Ishikawa (cell line): ENCODE measurements at regions not wholly inside any gene's neighbourhood (a gene's known extent, or its start where the extent isn't known, plus 50 kb on each side); places are given as distances from the start of the nearest gene placed in this dataset.

Experiments used
- CEBPB ChIP-seq: IDR thresholded peaks from 2 replicates; pipeline ENCODE4 v1.6.1; 2012
- CREB1 ChIP-seq: IDR thresholded peaks from 2 replicates; pipeline ENCODE4 v1.6.1; 2012; ENCODE audit warnings: low read depth
- EGR1 ChIP-seq: IDR thresholded peaks from 2 replicates; pipeline ENCODE4 v1.6.1; 2012
- EP300 ChIP-seq: IDR thresholded peaks from 2 replicates; pipeline ENCODE4 v1.6.1; 2012; ENCODE audit warnings: borderline replicate concordance
- FOXM1 ChIP-seq: IDR thresholded peaks from 2 replicates; pipeline ENCODE4 v1.6.1; 2012; ENCODE audit warnings: low read depth, borderline replicate concordance
- MAX ChIP-seq: IDR thresholded peaks from 2 replicates; pipeline ENCODE4 v1.6.1; 2012
- NFIC ChIP-seq: IDR thresholded peaks from 2 replicates; pipeline ENCODE4 v1.6.1; 2012
- RAD21 ChIP-seq: IDR thresholded peaks from 2 replicates; pipeline ENCODE4 v1.6.1; 2012; ENCODE audit warnings: low read depth
- REST ChIP-seq: IDR thresholded peaks from 2 replicates; pipeline ENCODE4 v1.6.1; 2012; ENCODE audit warnings: low read depth, mild to moderate bottlenecking
- TAF1 ChIP-seq: IDR thresholded peaks from 2 replicates; pipeline ENCODE4 v1.6.1; 2012; ENCODE audit warnings: low read depth, mild to moderate bottlenecking
- TCF12 ChIP-seq: IDR thresholded peaks from 2 replicates; pipeline ENCODE4 v1.6.1; 2012; ENCODE audit warnings: low read depth
- TEAD4 ChIP-seq: IDR thresholded peaks from 2 replicates; pipeline ENCODE4 v1.6.1; 2012
- USF1 ChIP-seq: IDR thresholded peaks from 2 replicates; pipeline ENCODE4 v1.6.1; 2012
- YY1 ChIP-seq: IDR thresholded peaks from 2 replicates; pipeline ENCODE4 v1.6.1; 2012; ENCODE audit warnings: low read depth
- ZBTB7A ChIP-seq: IDR thresholded peaks from 2 replicates; pipeline ENCODE4 v1.6.1; 2012; ENCODE audit warnings: low read depth

DNA sequence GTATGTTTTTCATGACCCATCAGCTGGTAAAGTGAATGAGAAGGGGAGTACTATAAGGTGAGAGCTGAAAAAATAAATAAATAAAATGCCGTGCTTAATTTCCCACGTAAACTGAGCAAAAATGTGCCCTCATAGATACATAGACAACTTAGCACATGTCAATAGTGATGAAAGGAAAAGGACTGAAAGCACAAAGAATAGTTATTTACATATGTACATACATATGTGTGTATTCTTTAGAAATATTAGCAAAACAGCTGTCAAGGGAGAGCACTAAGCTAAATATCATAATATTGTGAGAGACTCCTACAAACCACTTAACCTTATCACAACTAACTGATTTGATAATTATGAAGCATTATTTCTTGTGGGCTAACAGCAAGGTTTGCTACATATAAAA is 213.6 kb upstream of the FTMT start:
- no peak for TF ChIP-seq REST

GRCh38 chr5:121640298-121640697 is 211.4 kb upstream of the FTMT start:
- TF ChIP-seq NFIC (no peak), TAF1 (no peak), CREB1 (no peak), EP300 (no peak), RAD21 (no peak), USF1 (no peak), YY1 (no peak), MAX (no peak), CEBPB (no peak), FOXM1 (no peak)

DNA sequence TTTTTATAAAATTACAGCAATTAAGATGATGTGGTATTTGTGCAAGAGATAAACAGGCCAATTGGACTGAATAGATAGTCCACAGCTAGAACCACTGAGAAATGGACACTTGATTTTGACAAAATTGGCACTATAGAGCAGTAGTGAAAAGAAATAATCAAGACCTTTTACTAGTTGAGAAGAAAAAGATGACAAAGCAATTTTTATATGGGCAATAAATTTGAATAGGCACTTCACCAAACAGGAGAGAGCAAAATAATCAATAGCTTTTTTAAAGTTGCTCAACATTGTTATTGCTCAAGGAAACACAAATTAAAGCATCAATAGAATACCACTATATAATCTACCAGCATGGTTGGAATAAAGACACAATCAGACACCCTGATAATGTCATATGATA is 193.5 kb upstream of the FTMT start:
- TF ChIP-seq FOXM1: no peak
- no peak for TF ChIP-seq NFIC
- no peak for TF ChIP-seq TEAD4
- TF ChIP-seq TCF12: no peak
- TF ChIP-seq EGR1: no peak
- no peak for TF ChIP-seq TAF1
- no peak for TF ChIP-seq EP300
- no peak for TF ChIP-seq RAD21
- TF ChIP-seq YY1: no peak
- no peak for TF ChIP-seq MAX
- no peak for TF ChIP-seq CEBPB

- TF ChIP-seq CREB1: no peak
- TF ChIP-seq ZBTB7A: no peak
- TF ChIP-seq EP300: no peak
- no peak for TF ChIP-seq EGR1
- TF ChIP-seq RAD21: no peak
- TF ChIP-seq MAX: no peak
- TF ChIP-seq NFIC: no peak
These were observed 191.5 kb upstream of the FTMT start for GRCh38 chr5:121660142-121660541.

DNA sequence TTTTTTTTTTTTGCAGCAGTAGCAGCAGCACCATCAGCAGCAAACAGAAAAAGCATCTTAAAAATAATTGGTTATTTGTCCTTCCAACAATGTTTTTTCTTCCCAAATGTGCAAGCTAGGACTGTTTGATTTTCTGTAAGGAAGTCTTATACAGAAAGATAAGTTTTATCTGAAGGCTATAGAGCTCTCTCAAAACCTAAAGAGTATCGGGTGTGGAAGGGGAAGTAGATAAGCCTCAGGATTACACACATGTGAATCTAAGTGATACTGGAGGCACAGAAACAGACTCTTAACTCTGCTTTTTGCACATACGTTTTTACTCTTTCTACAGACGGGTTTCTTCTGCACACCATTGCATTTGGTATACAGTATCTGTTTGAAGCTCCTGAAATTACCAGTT is 184.4 kb upstream of the FTMT start:
- TF ChIP-seq CEBPB (no peak), TAF1 (no peak), EP300 (no peak), TEAD4 (no peak), TCF12 (no peak), MAX (no peak), YY1 (no peak), FOXM1 (no peak), NFIC (no peak), CREB1 (no peak), RAD21 (no peak), EGR1 (no peak), ZBTB7A (no peak), REST (no peak), USF1 (no peak)

DNA sequence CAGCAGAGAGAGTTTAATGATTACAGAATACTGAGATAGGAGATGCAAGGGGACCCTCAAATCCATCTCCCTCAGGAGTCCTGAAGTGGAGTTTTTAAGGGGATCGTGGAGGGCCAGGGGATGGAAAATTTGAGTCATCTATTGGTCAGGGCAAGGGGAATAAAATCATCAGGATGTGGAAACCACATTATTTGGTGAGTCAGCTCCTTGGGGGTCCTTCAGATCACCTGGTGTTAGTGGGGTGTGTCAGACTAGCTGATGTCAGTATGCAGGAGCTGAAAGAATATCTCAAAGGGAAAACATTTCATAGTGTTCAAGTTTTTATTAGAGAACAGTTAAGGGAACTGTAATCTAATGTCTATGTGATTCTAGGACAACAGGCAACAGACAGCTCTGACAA is 183.0 kb upstream of the FTMT start:
- TF ChIP-seq EGR1 (no peak), TAF1 (no peak), CREB1 (no peak), FOXM1 (no peak), CEBPB (no peak), RAD21 (no peak), NFIC (no peak), USF1 (no peak), ZBTB7A (no peak), EP300 (no peak), REST (no peak), YY1 (no peak), MAX (no peak), TCF12 (no peak), TEAD4 (no peak)
